Right forelimb (tissue), 1 donor: ENCODE measurements at regions not wholly inside any gene's neighbourhood (a gene's known extent, or its start where the extent isn't known, plus 50 kb on each side); places are given as distances from the start of the nearest gene placed in this dataset.
"Not testable (repeated sequence)": the region's sequence is repeated elsewhere in the genome, so short reads cannot be mapped to it uniquely, and the experiment has no call there.

Experiments
- DNase-seq: peaks from one replicate; pipeline ENCODE4 v3.0.0-alpha.2; 2018

DNA sequence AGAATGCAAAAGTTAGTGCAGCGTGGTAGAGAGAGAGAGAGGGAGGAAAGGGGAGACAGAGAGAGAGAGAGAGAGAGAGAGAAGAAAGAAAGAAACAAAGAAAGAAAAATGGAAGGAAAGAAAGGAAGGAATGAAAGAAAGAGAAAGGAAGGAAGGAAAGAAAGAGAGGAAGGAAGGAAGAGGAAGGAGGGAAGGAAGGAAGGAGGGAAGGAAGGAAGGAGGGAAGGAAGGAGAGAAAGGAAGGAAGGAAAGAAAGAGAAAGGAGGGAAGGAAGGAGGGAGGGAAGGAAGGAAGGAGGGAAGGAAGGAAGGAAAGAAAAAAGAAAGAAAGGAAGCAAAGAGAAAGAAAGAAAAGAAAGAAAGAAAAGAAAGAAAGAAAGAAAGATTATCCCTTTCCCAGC, 209.8 kb upstream of the MYO3A start:
- no peak for DNase-seq

GRCh38 chr10:25725917-25726716, 207.9 kb upstream of the MYO3A start:
- DNase-seq = no peak

- no peak for DNase-seq
Observed at GRCh38 chr10:25738776-25739175, 195.3 kb upstream of the MYO3A start.

- no peak for DNase-seq
Observed at GRCh38 chr10:25743832-25744231, 190.2 kb upstream of the MYO3A start.

DNA sequence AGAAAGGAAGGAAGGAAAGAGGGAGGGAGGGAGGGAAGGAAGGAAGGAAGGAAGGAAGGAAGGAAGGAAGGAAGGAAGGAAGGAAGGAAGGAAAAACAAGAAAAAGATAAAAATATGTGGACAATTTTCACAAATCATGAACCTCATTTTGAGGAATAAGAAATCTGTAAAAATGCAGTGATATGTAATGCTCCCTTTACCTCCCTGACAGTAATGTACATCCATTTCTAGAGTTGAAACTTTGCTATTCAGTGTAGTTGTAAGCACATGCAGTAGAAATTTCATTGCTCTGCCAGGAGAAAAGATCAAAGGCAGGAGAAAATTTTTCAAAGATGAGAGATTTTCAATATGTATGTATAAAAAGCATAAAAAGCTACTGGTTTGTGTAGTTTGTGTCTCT, 189.5 kb upstream of the MYO3A start:
- no peak for DNase-seq

DNA sequence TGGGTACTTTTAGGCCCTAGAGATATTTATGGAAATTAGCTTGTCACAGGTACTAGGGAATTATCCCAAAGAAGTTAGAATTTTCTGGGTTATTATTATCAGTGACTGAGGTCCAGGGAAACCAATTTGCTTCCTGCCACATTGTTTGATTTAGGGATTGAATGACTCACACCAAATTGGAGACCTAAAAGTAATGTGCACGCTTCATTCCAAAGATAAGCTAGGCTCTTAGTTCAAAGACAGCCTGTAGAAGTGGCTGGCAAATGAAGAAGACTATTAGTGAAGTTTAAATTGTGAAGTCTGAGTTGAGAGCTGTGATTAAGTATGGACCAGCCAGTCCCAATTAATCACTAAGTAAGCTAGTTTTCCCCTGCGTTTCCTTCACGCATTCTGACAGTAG, 188.1 kb upstream of the MYO3A start:
- DNase-seq = no peak

DNA sequence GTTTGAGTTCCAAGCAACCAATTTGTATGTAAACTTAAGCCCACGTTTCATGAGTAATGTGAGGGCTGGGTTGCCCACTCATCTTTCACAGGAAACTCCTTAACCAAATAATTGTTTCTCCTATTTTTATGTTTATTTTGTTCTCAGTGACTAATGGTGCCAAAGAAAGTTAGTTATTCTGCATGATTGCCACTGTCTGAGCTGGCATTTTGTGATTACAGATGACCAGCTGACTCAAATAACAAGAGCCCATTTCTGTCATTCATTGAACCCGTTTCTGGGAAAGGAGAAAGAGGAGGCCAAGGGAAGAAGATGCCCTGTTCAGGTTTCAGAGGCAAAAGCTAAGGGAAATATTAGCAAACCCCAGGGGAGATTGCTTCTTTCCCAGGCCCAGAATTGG, 186.9 kb upstream of the MYO3A start:
- no peak for DNase-seq

DNA sequence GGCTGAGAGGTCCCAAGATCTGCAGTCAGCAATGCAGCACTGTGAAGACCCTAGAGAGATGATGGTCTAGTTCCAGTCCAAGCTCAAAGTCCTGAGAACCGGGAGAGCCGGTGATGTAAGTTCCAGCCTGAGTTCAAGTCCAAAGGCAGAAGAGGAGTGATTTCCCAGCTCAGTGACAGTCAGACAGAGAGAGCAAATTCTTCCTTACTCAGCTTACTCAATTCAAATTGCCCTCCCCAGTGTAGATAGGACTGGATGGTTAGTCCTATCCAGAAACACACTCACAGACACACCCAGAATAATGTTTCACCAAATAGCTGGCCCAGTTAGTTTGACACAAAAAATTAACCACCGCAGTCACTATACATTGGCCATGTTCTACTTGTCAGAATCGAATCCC, 185.5 kb upstream of the MYO3A start:
- no peak for DNase-seq

DNA sequence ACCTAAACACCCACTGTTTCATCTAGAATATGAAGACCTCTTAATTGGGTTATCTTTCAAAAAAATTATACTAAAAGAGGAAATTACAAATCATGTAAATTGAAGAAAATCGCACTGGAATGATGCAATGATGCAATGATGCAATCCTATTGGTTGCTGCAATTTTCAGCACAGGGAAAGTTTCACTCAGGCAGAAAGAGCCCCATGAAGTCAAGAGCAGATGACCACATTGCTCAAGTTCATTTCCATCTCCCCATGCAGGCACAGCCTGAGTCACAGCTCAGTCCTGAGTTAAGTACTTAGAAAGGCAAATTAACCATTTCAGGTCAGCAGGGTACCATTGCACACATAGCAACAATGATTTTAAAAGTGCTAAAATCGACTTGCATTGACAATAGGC, 180.3 kb upstream of the MYO3A start:
- no peak for DNase-seq

DNA sequence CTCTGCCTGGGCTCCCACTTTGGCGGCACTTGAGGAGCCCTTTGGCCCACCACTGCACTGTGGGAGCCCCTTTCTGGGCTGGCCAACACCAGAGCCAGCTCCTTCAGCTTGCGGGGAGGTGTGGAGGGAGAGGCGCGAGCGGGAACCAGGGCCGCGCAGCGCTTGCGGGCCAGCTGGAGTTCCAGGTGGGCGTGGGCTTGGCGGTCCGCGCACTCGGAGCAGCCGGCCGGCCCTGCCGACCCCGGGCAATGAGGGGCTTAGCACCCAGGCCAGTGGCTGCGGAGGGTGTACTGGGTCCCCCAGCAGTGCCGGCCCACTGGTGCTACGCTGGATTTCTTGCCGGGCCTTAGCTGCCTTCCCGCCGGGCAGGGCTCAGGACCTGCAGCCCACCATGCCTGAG, 178.2 kb upstream of the MYO3A start:
- not testable (repeated sequence) for DNase-seq

GRCh38 chr10:25756784-25757183, 177.2 kb upstream of the MYO3A start:
- DNase-seq = no peak

DNA sequence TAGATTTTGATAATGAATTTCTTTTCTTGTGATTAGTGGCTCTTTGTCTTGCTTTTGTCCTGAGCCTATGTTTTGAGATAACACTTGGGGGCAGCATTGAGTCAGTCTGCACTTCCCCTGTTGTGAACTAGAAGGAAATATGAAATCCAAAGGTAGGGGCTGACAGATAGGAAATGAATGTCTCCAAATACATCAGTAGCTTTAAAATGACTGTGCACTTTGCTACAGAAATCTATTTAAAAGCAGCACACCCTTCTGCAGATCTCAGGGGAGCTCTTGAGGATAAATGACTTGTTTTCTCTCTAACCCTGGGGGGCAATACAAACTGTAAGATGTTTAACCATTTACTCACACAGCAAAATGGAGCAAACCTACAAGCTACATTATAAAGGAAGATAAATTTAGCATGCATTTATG, 176.0 kb upstream of the MYO3A start:
- no peak for DNase-seq

DNA sequence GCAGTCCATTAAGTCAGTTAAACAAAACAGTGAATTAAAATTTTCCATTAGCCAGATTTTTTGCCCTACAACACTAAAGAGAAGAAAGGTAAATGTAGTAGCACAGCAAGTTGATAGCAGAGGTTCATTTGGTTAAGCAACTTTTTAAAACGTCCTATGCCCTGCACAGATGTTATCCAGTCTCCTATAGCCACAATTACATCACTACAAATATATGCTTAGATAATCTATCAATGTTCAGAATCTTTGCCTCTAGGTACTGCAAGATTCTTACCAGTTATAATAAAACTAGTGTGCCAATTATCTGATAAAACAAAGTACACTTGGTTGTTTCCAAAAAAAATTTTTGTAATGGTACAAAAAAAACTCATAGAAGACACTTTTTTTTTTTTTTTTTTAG, 175.5 kb upstream of the MYO3A start:
- DNase-seq = no peak

DNA sequence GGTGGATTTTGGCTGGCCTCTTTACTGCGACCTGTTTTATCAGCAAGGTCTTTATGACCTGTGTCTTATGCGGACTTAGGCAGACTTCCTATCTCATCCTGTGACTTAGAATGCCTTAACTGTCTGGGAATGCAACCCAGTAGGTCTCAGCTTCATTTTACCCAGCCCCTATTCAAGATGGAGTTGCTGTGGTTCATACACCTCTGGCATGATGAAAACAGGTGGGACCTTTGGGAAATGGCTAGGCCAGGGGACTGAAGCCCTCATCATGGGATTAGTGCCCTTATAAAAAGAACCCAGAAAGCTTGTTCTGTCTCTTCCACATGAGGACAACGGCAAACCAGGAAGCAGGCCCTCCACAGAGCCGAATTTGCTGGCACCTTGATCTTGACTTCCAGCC, 172.1 kb upstream of the MYO3A start:
- no peak for DNase-seq

- no peak for DNase-seq
Observed at GRCh38 chr10:25766213-25766612, 167.8 kb upstream of the MYO3A start.

DNA sequence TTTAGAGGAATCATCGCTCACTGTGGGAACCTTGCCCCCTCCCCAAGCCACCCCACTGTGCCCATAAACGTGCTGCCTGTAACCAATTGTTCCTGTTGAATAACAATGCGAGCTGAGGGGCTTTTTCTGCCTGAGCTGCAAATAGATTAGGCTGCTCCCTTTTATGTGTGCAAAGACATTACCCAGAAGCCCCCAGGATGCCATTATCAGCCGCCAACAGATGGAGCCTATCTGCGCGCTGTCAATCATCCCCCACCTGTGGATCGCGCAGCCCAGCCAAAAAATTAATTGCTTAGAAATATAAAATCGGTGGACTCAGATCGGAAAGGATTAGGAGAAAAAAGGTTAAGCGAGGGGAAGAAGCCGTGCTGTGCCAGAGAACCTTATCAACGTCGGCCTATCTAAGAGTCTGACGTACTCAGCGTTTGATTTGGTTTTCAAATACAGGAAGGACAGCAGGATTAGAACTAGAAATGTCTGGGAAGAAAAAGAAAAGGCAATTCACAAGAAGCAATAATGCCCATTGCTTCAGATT, 167.3 kb upstream of the MYO3A start:
- DNase-seq = no peak

DNA sequence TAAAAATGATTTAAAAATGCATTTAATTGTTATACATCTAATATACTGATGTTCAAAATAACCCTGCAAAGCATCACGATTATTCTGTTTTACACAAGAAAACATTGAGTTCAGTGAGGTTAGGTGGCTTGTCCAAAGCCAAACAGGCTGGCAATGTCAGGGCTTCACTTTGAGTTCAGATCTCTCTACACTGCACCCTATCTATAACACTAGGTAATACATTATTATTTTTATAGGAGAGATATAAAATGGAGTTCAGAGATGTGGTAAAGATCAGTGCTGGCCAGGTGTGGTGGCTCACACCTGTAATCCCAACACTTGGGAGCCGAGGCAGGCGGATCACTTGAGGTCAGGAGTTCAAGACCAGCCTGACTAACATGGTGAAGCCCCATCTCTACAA, 165.9 kb upstream of the MYO3A start:
- no peak for DNase-seq

- DNase-seq = no peak
Observed at GRCh38 chr10:25778646-25779045, 155.4 kb upstream of the MYO3A start.

DNA sequence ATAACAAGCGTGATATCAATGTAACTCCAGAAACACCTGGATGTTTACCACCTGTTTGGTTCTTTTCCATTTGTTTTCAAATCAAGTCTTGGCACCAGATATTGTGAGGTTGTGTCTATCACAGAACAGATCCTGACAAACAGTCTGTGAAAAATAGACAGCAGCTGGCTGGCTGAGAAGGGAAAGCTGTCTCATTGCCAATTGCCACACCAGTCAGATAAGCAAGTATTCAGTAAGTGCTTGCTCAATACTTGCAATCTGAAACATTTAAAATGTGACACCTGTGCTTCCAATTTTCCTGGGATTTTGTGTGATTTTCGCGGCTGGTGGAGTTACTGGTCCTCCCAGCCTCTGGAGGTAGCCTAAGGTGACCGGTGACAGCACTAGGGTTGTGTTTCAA, 147.9 kb upstream of the MYO3A start:
- DNase-seq = no peak

DNA sequence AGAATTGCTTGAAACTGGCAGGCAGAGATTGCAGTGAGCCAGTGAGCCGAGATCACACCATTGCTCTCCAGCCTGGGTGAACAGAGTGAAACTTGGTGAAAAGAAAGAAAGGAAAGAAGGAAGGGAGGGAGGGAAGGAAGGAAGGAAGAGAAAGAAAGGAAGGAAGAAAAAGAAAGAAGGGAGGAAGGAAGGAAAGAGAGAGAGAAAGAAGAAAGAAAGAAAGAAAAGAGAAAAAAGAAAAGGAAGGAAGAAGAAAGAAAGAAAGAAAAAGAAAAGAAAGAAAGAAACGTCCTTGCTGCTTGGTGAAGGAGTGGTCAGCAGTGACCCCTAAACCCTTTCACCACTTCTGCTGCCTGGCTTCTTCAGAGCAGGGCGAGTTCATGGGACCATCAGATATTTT, 147.1 kb upstream of the MYO3A start:
- no peak for DNase-seq

DNA sequence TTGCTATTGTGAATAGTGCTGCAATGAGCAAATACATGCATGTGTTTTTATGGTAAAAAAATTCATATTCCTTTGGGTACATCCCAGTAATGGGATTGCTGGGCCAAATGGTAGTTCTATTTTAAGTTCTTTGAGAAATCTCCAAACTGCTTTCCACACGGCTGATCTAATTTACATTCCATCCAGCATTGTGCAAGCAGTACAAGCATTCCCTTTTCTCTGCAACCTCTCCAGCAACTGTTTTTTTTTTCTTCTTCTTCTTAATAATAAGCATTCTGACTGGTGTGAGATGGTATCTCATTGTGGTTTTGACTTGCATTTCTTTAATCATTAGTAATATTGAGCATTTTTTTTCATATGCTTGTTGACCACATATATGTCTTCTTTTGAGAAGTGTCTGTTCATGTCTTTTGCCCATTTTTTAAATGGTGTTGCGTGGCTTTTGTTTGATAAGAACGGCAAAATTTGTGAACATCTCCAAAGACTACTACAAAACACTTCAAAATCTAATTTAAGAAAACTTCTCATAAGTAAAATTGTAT, 136.1 kb upstream of the MYO3A start:
- no peak for DNase-seq

- DNase-seq = no peak
Observed at GRCh38 chr10:25804505-25804904, 129.5 kb upstream of the MYO3A start.

- DNase-seq = no peak
Observed at GRCh38 chr10:25805986-25806385, 128.0 kb upstream of the MYO3A start.

- no peak for DNase-seq
Observed at GRCh38 chr10:25808372-25808771, 125.7 kb upstream of the MYO3A start.
